ENCODE measurements at regions not wholly inside any gene's neighbourhood (a gene's known extent, or its start where the extent isn't known, plus 50 kb on each side); places are given as distances from the start of the nearest gene placed in this dataset.

DNA sequence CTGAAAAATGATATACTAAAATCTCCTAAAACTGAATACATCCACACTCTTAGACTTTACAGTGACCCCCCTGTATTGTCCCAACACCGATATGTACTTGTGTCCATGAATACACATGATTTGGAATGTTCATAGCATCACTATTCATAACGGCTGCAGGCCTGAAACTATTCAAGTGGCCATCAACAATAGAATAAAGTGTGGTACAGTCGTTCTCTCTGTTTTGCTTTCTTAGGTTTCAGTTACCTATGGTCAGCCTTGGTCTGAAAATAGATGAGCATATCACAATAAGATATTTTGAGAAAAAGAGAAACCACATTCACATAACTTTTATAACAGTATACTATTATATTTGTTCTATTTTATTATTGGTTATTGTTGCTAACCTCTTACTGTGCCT is 150.6 kb downstream of the ASCL4 start:
- TF ChIP-seq CTCF (IDR thresholded peaks at IDR 0.05) (no peak), POLR2A (IDR thresholded peaks at IDR 0.05) (no peak)

Data from right lobe of liver (tissue), 4 donors.